Activated naive CD8-positive, alpha-beta T cell treated with anti-CD3 and anti-CD28 coated beads, Interleukin-2, amount 10 ng/mL, durations not matched to agents 7 days and 5 days (primary cell): ENCODE measurements at regions not wholly inside any gene's neighbourhood (a gene's known extent, or its start where the extent isn't known, plus 50 kb on each side); places are given as distances from the start of the nearest gene placed in this dataset.
"Not testable (repeated sequence)": the region's sequence is repeated elsewhere in the genome, so short reads cannot be mapped to it uniquely, and the experiment has no call there.

Source experiments
- ATAC-seq: fragments of 150-1000 bp; cut with Tn5 transposase; one replicate; pipeline ENCODE4 v1.10.0; 2021; ENCODE audit warnings: low read depth, moderate library complexity
- POLR2A ChIA-PET: fragments of 350-600 bp; sonication (Branson Sonifier 250); formaldehyde crosslinking; loops from one replicate; lab custom pipeline; 2021; ENCODE audit warnings: antibody characterized with exemption; lab: Charles Lee
- DNase-seq: peaks from one replicate; pipeline ENCODE4 v3.0.0; 2021
- H3K27ac Mint-ChIP-seq: one replicate; pipeline ENCODE4 v1.8.0; 2022; ENCODE audit warnings: mild to moderate bottlenecking, mixed read lengths
- H3K27me3 Mint-ChIP-seq: one replicate; pipeline ENCODE4 v1.8.0; 2022; ENCODE audit warnings: mild to moderate bottlenecking, moderate library complexity, mixed read lengths
- H3K36me3 Mint-ChIP-seq: one replicate; pipeline ENCODE4 v1.8.0; 2021; ENCODE audit warnings: mild to moderate bottlenecking, mixed read lengths
- H3K4me1 Mint-ChIP-seq: one replicate; pipeline ENCODE4 v1.8.0; 2021; ENCODE audit warnings: mixed read lengths
- H3K4me3 Mint-ChIP-seq: one replicate; pipeline ENCODE4 v1.8.0; 2022; ENCODE audit warnings: mild to moderate bottlenecking, moderate library complexity, mixed read lengths
- H3K9me3 Mint-ChIP-seq: one replicate; pipeline ENCODE4 v1.8.0; 2021; ENCODE audit warnings: mixed read lengths

DNA sequence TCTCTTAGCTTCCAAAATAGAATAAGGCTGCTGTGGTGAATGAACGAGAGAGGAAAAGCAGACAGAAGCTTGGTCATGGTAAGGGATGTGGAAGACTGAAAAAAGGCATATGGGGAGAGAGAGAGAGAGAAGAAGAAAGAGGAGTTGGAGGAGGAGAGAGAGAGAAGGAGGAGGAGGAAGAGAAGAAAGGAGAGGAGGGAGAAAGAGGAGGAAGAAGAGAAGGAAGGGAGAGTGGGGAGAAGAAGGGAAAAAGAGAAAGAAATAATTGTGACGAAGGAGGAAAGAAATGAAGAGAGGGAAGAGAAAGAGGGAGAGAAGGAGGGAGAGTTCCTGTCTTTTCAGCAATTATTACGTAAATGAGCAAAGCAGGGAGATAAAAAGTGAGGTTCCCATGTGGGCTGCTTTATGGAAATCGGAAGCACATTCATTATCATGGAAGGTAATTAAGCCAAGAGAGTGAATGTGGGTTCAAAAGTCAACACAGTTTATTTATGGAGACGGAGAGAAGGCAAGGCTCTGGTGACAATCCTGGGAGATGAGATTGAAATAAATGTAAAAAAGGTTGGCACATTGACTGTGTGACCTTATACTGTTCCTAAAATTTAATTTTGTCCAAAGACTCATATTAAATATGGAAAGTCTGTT is 611.2 kb downstream of the KIF4B start:
- H3K27ac Mint-ChIP-seq, result no peak overlapping the region
- peaks cover 8% of the 10 kb centered on the region for H3K27me3 Mint-ChIP-seq
- POLR2A ChIA-PET, result no interaction called here
- DNase-seq (no peak), ATAC-seq (no peak)
- no peaks in the 10 kb centered on the region for H3K4me1 Mint-ChIP-seq
- H3K36me3 Mint-ChIP-seq, result no peaks in the 10 kb centered on the region
- H3K4me3 Mint-ChIP-seq, result no peak overlapping the region
- H3K9me3 Mint-ChIP-seq, result no peaks in the 10 kb centered on the region

GRCh38 chr5:155625315-155625714 is 611.8 kb downstream of the KIF4B start:
- H3K4me1 Mint-ChIP-seq, result no peaks in the 10 kb centered on the region
- DNase-seq, result no peak
- peaks cover 8% of the 10 kb centered on the region for H3K27me3 Mint-ChIP-seq
- H3K4me3 Mint-ChIP-seq, result no peak overlapping the region
- no peak for ATAC-seq
- no peaks in the 10 kb centered on the region for H3K9me3 Mint-ChIP-seq
- no peaks in the 10 kb centered on the region for H3K36me3 Mint-ChIP-seq
- POLR2A ChIA-PET, result no interaction called here
- H3K27ac Mint-ChIP-seq, result no peak overlapping the region

- Mint-ChIP-seq H3K27ac (no peak overlapping the region), H3K36me3 (no peaks in the 10 kb centered on the region), H3K4me3 (no peak overlapping the region), H3K4me1 (no peaks in the 10 kb centered on the region), H3K9me3 (no peaks in the 10 kb centered on the region), H3K27me3 (peaks cover 8% of the 10 kb centered on the region)
- POLR2A ChIA-PET, result no interaction called here
- ATAC-seq (no peak), DNase-seq (no peak)
These were observed 612.5 kb downstream of the KIF4B start for GRCh38 chr5:155625897-155626543.

DNA sequence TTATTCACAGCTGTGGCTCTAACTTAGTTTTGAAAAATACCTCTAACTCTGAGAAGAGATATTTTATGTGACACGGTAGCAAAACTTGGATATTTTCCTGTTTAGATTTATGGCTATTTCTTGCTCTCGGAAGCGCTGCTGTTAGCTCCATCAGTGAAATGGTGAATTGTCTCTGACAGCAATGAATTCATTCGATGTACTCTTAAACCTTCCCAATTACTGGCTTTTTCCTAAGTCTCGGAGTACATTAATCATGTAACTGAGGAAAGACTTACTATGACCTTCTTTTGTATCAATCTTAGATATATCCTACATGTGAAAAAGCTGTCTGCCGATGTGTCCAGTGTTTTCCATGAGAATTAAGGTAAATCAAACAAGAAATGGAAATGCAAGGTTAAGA is 613.0 kb downstream of the KIF4B start:
- peaks cover 8% of the 10 kb centered on the region for H3K27me3 Mint-ChIP-seq
- H3K27ac Mint-ChIP-seq, result no peak overlapping the region
- no peak for DNase-seq
- no peaks in the 10 kb centered on the region for H3K36me3 Mint-ChIP-seq
- POLR2A ChIA-PET, result no interaction called here
- H3K9me3 Mint-ChIP-seq, result no peaks in the 10 kb centered on the region
- no peaks in the 10 kb centered on the region for H3K4me1 Mint-ChIP-seq
- no peak for ATAC-seq
- no peak overlapping the region for H3K4me3 Mint-ChIP-seq

DNA sequence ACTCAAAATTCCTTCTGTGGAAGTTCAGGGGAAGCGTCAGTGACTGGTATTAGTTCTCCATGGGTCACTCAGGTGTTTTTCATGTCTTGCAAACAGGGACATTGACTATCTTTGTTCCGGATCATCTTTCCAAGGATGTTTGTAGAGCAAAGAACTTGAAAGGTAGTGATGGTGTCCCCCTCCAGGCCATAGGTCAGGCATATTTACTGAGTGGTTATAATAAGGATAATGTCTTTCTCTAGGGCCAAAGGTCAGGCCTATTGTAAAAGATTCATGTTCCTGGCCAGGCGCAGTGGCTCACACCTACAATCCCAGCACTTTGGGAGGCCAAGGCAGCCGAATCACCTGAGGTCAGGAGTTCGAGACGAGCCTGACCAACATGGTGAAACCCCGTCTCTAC is 614.8 kb downstream of the KIF4B start:
- peaks cover 8% of the 10 kb centered on the region for H3K27me3 Mint-ChIP-seq
- POLR2A ChIA-PET, result no interaction called here

GRCh38 chr5:155629597-155629996 is 616.0 kb downstream of the KIF4B start:
- POLR2A ChIA-PET, result no interaction called here
- no peak for ATAC-seq
- DNase-seq, result no peak
- H3K27me3 Mint-ChIP-seq, result peaks cover 8% of the 10 kb centered on the region
- no peaks in the 10 kb centered on the region for H3K9me3 Mint-ChIP-seq
- H3K27ac Mint-ChIP-seq, result no peak overlapping the region
- H3K4me3 Mint-ChIP-seq, result no peak overlapping the region
- H3K4me1 Mint-ChIP-seq, result no peaks in the 10 kb centered on the region
- H3K36me3 Mint-ChIP-seq, result no peaks in the 10 kb centered on the region

More for the DNA sequence above, 614.8 kb downstream of the KIF4B start:
- ATAC-seq (no peak), DNase-seq (no peak)
- H3K4me3 Mint-ChIP-seq, result no peak overlapping the region
- H3K27ac Mint-ChIP-seq, result no peak overlapping the region
- H3K4me1 Mint-ChIP-seq, result no peaks in the 10 kb centered on the region
- no peaks in the 10 kb centered on the region for H3K36me3 Mint-ChIP-seq
- no peaks in the 10 kb centered on the region for H3K9me3 Mint-ChIP-seq

DNA sequence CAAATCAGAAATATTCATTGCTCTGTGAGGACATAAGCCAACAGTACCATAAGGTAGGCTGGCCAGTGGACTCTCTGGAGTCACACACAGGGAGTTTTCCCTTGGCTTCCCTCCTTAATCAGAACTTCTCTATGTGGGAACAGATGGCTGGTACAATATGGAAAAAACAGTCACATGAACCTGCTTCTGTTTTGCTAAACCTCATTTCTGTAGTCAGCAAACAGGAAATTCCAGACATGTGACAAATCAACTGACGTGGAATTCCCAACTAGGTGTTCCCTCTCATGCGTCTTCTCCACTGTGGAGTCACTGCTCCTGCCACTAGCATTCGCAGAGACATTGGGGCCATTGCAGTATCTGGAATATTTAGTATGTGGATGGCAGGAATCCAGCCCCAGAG is 617.6 kb downstream of the KIF4B start:
- H3K27ac Mint-ChIP-seq, result no peak overlapping the region
- H3K4me1 Mint-ChIP-seq, result no peaks in the 10 kb centered on the region
- H3K9me3 Mint-ChIP-seq, result no peaks in the 10 kb centered on the region
- no peak for DNase-seq
- H3K27me3 Mint-ChIP-seq, result peaks cover 6% of the 10 kb centered on the region
- ATAC-seq, result no peak
- no peaks in the 10 kb centered on the region for H3K36me3 Mint-ChIP-seq
- POLR2A ChIA-PET, result no interaction called here
- H3K4me3 Mint-ChIP-seq, result no peak overlapping the region

GRCh38 chr5:155633338-155633957 is 619.9 kb downstream of the KIF4B start:
- Mint-ChIP-seq H3K4me1 (no peaks in the 10 kb centered on the region), H3K9me3 (no peaks in the 10 kb centered on the region), H3K4me3 (no peak overlapping the region), H3K27ac (no peak overlapping the region), H3K27me3 (no peaks in the 10 kb centered on the region), H3K36me3 (no peaks in the 10 kb centered on the region)
- DNase-seq (no peak), ATAC-seq (no peak)
- POLR2A ChIA-PET, result no interaction called here

DNA sequence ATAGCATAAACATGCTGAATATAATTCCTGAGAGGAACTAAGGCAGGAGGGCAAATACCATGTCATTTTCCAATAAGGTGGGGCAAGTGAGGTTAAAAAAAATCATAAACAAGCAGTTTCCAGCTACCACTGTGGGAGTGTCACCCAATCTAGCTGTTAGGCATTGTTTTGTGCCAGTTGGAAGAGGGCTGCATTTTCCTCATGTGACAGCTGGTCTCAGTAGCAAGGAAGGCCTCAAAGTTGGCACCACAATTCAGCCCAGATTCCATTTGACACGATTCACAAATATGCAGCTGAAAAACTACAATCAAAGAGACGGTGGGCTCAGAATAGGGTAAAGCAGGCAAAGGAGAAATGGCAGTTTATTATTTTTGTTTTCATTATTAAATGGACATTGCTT is 636.1 kb downstream of the KIF4B start:
- POLR2A ChIA-PET, result no interaction called here
- Mint-ChIP-seq H3K9me3 (no peaks in the 10 kb centered on the region), H3K4me1 (no peaks in the 10 kb centered on the region), H3K27me3 (no peaks in the 10 kb centered on the region), H3K4me3 (no peak overlapping the region), H3K36me3 (no peaks in the 10 kb centered on the region), H3K27ac (no peak overlapping the region)
- ATAC-seq, result no peak
- DNase-seq, result no peak

DNA sequence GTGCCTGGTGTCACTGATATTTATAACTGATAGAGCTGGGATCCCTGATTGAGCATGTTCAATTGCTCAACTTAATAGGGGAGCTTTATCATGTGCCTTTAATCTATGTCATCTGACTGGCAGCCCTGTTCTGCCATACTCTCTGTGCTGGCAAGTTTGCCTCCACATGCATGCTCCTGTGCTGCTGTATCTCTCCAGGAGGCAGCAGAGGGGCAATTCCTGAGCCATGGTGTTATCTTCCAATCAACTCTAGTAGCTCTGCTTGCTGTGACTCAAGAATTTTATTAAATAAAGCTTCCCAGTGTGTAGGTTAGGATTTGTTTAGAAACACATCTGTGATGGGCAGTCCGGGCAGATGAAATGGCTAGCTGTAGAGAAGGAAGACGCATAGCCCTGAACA is 642.0 kb downstream of the KIF4B start:
- no peak for ATAC-seq
- POLR2A ChIA-PET, result no interaction called here
- Mint-ChIP-seq H3K27me3 (no peaks in the 10 kb centered on the region), H3K36me3 (no peaks in the 10 kb centered on the region), H3K27ac (no peak overlapping the region), H3K4me3 (no peak overlapping the region), H3K9me3 (no peaks in the 10 kb centered on the region), H3K4me1 (no peaks in the 10 kb centered on the region)
- no peak for DNase-seq

- DNase-seq (no peak), ATAC-seq (no peak)
- Mint-ChIP-seq H3K27me3 (no peaks in the 10 kb centered on the region), H3K4me3 (no peak overlapping the region), H3K36me3 (no peaks in the 10 kb centered on the region), H3K27ac (no peak overlapping the region), H3K4me1 (no peaks in the 10 kb centered on the region), H3K9me3 (no peaks in the 10 kb centered on the region)
- POLR2A ChIA-PET, result no interaction called here
These were observed 648.3 kb downstream of the KIF4B start for GRCh38 chr5:155661859-155662258.

- no peaks in the 10 kb centered on the region for H3K36me3 Mint-ChIP-seq
- H3K27me3 Mint-ChIP-seq, result no peaks in the 10 kb centered on the region
- H3K9me3 Mint-ChIP-seq, result no peaks in the 10 kb centered on the region
- POLR2A ChIA-PET, result no interaction called here
- no peak for DNase-seq
- H3K27ac Mint-ChIP-seq, result no peak overlapping the region
- H3K4me1 Mint-ChIP-seq, result no peaks in the 10 kb centered on the region
- H3K4me3 Mint-ChIP-seq, result no peak overlapping the region
- ATAC-seq, result no peak
These were observed 651.8 kb downstream of the KIF4B start for GRCh38 chr5:155665361-155665760.

GRCh38 chr5:155672001-155672400 is 655.0 kb upstream of the SGCD start:
- POLR2A ChIA-PET, H3K9me3 Mint-ChIP-seq, H3K4me3 Mint-ChIP-seq, H3K4me1 Mint-ChIP-seq, ATAC-seq, DNase-seq, H3K36me3 Mint-ChIP-seq, H3K27me3 Mint-ChIP-seq, H3K27ac Mint-ChIP-seq: not testable (repeated sequence)

DNA sequence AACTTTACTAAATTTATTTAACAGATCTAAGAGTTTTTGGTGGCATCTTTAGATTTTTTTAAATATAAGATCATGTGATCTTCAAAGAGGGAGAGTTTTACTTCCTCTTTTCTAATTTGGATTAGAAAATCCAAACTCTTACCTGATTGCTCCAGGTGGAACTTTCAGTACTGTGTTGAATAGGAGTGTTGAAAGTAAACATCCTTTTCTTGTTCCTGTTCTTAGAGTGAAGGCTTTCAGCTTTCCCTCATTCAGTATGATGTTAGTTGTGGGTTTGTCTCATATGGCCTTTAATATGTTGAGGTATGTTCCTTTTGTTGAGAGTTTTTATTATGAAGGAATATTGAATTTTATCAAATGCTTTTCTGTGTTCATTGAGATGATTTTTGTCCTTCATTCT is 650.0 kb upstream of the SGCD start:
- ATAC-seq (no peak), DNase-seq (no peak)
- Mint-ChIP-seq H3K4me3 (no peak overlapping the region), H3K36me3 (no peaks in the 10 kb centered on the region), H3K27ac (no peak overlapping the region), H3K9me3 (no peaks in the 10 kb centered on the region), H3K4me1 (no peaks in the 10 kb centered on the region), H3K27me3 (no peaks in the 10 kb centered on the region)
- POLR2A ChIA-PET, result no interaction called here
